H1 (cell line): ENCODE measurements at regions not wholly inside any gene's neighbourhood (a gene's known extent, or its start where the extent isn't known, plus 50 kb on each side); places are given as distances from the start of the nearest gene placed in this dataset.

Source experiments
- ASH2L ChIP-seq: fragments of 200-600, 300-600 bp; sonication (generic); IDR thresholded peaks from one replicate; pipeline ENCODE4 v1.7.1; 2017; ENCODE audit warnings: low read length
- CHD7 ChIP-seq: fragments of 300-600 bp; sonication (generic); IDR thresholded peaks from 2 replicates; pipeline ENCODE4 v1.7.1; 2012; ENCODE audit warnings: low read length, moderate library complexity, mild to moderate bottlenecking, inconsistent platforms; ENCODE audit not compliant: insufficient replicate concordance
- EP300 ChIP-seq, 2 experiments: IDR thresholded peaks; 1 replicate in 1 of 2; 2 replicates in 1 of 2; pipeline ENCODE4 v1.6.1; 2011 to 2012; ENCODE audit warnings: low read depth in 2 of 2, low read length in 2 of 2, mild to moderate bottlenecking in 2 of 2, borderline replicate concordance in 1 of 2, inconsistent platforms in 1 of 2, moderate library complexity in 1 of 2
- HDAC2 ChIP-seq, 2 experiments: fragments of 300-600 bp in 1 of 2; sonication (generic) in 1 of 2; IDR thresholded peaks; 2 replicates each; pipeline ENCODE4 v1.6.1; 2011 to 2012; ENCODE audit warnings: low read depth in 2 of 2, low read length in 2 of 2, mild to moderate bottlenecking in 2 of 2, moderate library complexity in 2 of 2, borderline replicate concordance in 1 of 2, inconsistent platforms in 1 of 2
- JUN ChIP-seq: IDR thresholded peaks from 2 replicates; pipeline ENCODE4 v1.6.1; 2011; ENCODE audit warnings: low read depth, mild to moderate bottlenecking, improper control_type of control experiment, low read length
- RXRA ChIP-seq: IDR thresholded peaks from 2 replicates; pipeline ENCODE4 v1.6.1; 2011; ENCODE audit warnings: low read depth, mild to moderate bottlenecking, low read length, moderate library complexity; ENCODE audit not compliant: insufficient read depth
- SAP30 ChIP-seq: fragments of 300-600 bp; sonication (generic); IDR thresholded peaks from 2 replicates; pipeline ENCODE4 v1.7.1; 2012; ENCODE audit warnings: low read length, moderate library complexity, mild to moderate bottlenecking, inconsistent platforms; ENCODE audit not compliant: insufficient read depth, insufficient replicate concordance
- SIRT6 ChIP-seq: IDR thresholded peaks from one replicate; pipeline ENCODE4 v1.7.1; 2012; ENCODE audit warnings: low read length, inconsistent platforms
- SP1 ChIP-seq: IDR thresholded peaks from 2 replicates; pipeline ENCODE4 v1.6.1; 2011; ENCODE audit warnings: low read depth, low read length
- TBP ChIP-seq: IDR thresholded peaks from 2 replicates; pipeline ENCODE4 v1.6.1; 2011; ENCODE audit warnings: low read depth, low read length, improper control_type of control experiment

- TF ChIP-seq CHD7 = no peak
- no peak for TF ChIP-seq JUN
- TF ChIP-seq ASH2L = no peak
- no peak for TF ChIP-seq SAP30
- no peak for TF ChIP-seq SP1
- TF ChIP-seq SIRT6 = no peak
- TF ChIP-seq EP300 (IDR thresholded peaks at IDR 0.05; ENCODE audit: borderline replicate concordance in 1 of 2, low read depth in 2 of 2, low read length in 2 of 2) = no peak
- TF ChIP-seq HDAC2 (IDR thresholded peaks at IDR 0.05; ENCODE audit: borderline replicate concordance in 1 of 2, low read depth in 2 of 2, low read length in 2 of 2) = no peak
- TF ChIP-seq RXRA = no peak
- TF ChIP-seq TBP = no peak
These were observed 322.7 kb upstream of the SOX11 start (continued) for GRCh38 chr2:5369510-5369909.
